Stomach (tissue), 4 donors: ENCODE measurements at regions not wholly inside any gene's neighbourhood (a gene's known extent, or its start where the extent isn't known, plus 50 kb on each side); places are given as distances from the start of the nearest gene placed in this dataset.

Source experiments
- CTCF ChIP-seq, 7 experiments: fragments of 450-650 bp in 4 of 7; fragments of 200-600 bp in 3 of 7; sonication (generic) in 3 of 7; IDR thresholded peaks; one replicate each; pipeline ENCODE4 v1.5.1; 2016 to 2019; ENCODE audit warnings: antibody characterized with exemption in 7 of 7, control low read depth in 2 of 7, mild to moderate bottlenecking in 1 of 7
- EP300 ChIP-seq: sonication (generic); formaldehyde crosslinking; IDR thresholded peaks from one replicate; pipeline ENCODE4 v1.6.1; 2017; ENCODE audit warnings: antibody characterized with exemption
- POLR2A ChIP-seq, 4 donors: fragments of 450-650 bp; IDR thresholded peaks; one replicate each; pipeline ENCODE4 v1.6.1; 2016; ENCODE audit warnings: antibody characterized with exemption in 4 of 4, control low read depth in 2 of 4, mild to moderate bottlenecking in 1 of 4, moderate library complexity in 1 of 4

DNA sequence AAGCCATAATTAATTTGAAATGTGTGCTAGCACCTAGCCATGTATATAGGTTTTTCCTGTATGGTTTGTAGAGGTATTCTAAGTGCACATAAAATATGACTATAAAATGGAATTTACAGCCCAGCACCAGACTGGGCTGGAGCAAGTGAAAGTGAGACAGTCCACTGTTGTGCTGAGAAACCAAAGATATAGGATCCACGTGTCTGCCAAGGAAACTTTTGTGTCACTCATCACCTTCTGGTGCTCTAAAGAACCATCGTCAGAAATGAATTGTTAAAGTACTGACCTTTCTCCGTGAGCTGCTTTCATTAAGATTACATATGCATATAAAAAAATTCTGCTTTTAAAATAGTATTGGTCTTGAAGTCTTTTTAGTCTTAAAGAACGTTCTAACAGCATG lies 141.0 kb upstream of the ZC3H11B start:
- no peak for TF ChIP-seq CTCF (IDR thresholded peaks at IDR 0.05)
- TF ChIP-seq POLR2A (IDR thresholded peaks at IDR 0.05) = no peak
- no peak for TF ChIP-seq EP300
